ENCODE measurements at regions not wholly inside any gene's neighbourhood (a gene's known extent, or its start where the extent isn't known, plus 50 kb on each side); places are given as distances from the start of the nearest gene placed in this dataset.

DNA sequence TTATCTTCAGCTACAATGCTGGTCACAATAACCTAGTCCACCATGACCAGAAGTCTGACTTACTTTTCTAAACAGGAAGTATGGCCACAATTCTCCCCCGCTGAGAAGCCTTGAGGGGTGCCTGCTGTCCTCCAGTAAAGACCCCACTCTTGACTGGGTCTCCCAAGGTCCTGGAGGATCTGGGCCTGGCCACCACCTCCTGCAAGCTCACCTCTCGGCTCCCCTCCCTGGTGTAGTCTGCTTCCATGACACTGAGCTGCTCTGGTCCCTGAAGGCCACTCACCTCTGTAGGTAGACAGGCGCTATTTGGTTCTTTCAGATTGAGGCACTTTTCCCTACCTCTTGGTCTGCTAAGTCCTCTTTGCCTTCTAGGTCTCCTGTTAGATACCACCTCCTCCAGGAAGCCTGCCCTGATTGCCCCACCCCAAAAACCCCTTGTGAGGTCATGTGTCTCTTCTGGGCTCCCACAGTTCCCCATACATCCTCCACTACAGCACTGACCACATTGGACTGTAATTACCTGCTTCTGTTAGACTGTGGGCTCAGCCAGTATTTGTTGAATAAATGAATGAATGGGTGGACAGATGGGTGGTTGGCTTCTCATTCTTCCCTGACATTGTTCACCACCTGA lies 62.6 kb upstream of the IER5L start:
- DNase-seq (ENCODE audit: low read depth in 2 of 2), result no peak

DNA sequence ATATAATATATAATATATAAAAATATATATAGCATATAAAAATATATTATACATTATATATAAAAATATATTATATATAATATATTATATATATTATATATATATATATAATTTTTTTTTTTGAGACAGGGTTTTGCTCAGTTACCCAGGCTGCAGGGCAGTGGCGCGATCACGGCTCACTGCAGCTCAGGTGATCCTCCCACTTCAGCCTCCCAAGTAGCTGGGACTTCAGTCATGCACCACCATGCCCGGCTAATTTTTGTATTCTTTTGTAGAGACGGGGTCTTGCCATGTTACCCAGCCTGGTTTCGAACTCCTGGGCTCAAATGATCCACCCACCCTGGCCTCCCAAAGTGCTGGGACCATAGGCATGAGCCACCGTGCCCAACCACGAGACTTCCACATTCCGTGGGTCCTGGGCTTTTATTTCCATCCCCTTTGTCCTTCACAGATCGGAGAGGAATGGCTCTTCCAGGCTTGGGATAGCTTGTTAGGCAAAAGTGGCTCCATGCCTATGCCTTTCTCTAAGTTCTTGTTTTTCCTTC lies 62.0 kb upstream of the IER5L start:
- no peak for DNase-seq (ENCODE audit: low read depth in 2 of 2)

DNA sequence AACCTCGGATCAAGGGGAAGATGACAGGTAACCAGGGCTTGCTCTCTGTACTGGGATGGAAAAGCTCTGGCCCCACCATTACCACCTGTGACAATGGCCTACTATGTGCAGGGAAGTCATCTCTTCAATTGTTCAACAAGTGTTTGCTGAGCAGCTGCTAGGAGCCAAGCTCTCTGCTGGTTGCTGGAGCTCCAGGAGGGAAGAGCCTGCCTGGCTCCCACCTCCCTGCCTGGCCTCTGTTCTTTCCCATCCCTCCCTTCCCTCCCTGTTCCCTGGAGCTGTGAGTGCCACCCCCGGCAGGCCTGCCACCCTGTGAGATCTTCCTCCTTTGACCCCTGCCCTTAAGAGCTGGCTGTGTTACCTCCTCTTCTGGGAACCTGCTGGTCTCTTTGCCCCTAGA lies 59.7 kb upstream of the IER5L start:
- no peak for DNase-seq (ENCODE audit: low read depth in 2 of 2)

DNA sequence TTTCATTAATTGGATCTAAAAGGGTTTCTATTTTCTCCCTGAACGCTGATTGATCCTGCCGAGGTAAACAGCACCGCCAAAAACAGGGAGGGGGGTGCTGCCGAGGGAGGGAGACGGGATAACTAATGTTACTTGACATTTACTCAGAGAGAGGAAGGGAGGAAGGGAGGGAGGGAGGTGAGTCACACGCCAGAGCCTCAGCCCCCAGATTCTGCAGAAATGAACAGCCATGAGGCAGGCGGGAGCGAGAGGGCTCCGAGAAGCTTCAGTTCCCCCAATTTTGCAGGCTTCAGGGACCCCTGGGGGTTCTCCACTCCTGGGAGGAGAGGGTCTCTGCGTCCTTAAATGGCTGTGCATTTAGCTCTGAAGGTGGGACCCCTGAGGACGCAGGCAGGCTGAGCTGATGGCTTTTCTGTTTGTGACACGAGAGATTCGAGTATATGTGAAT lies 59.1 kb upstream of the IER5L start:
- peak; percentile 52 to 58 for DNase-seq (ENCODE audit: low read depth in 2 of 2)

DNA sequence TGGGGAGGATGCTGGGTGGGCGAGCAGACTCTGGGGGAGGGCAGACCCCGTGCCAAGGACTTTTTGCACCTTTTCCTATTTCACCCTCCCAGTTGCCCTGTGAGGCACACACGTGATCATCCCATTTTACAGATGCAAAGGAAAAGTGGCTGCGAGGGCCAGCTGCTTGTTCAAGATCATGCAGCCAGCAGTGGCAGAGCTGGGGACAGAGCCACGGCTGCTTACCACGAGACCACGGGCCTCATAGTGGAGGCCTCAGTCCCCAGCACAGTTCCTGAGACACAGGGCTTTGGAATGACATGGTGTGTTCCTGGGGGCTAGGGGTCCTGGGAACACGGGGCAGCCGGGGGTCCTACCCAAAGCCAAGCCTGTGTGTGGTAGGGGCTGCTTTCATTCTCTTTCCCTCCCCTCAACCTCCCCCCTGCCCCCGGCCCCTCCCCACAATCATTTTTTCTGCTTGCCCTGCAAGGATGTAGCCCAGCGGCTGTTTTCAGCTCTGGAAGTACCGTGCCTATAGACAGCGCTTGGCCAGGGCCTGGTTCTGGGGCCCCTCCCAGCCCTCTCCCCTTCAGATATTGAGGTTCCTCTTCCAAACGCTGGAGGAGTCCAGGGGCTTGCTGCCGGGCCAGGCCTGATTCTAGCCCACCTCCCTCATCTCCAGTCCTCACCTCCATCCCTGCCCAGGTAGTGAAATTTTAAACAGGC lies 58.5 kb upstream of the IER5L start:
- DNase-seq (ENCODE audit: low read depth in 2 of 2), result no peak

DNA sequence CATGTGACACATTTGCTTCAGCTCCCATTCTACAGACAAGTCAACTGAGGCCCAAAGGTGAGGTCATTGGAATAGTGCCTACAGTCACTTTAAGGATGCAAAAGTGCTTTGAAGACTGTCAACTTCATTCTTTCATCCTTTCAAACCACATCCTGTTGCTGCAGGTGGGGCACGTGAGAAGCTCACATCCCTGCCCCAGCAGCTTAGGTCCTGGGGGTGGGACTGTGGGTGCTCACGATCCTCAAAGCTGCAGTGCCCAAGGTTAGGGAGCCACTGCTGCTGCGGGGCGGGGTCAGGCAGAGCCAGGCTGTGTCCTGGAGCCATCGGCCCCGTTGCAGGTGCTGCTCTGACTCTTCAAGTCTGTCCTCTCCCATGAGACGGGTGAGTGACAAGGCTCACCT lies 57.9 kb upstream of the IER5L start:
- peak; percentile 36 to 46 for DNase-seq (ENCODE audit: low read depth in 2 of 2)

DNA sequence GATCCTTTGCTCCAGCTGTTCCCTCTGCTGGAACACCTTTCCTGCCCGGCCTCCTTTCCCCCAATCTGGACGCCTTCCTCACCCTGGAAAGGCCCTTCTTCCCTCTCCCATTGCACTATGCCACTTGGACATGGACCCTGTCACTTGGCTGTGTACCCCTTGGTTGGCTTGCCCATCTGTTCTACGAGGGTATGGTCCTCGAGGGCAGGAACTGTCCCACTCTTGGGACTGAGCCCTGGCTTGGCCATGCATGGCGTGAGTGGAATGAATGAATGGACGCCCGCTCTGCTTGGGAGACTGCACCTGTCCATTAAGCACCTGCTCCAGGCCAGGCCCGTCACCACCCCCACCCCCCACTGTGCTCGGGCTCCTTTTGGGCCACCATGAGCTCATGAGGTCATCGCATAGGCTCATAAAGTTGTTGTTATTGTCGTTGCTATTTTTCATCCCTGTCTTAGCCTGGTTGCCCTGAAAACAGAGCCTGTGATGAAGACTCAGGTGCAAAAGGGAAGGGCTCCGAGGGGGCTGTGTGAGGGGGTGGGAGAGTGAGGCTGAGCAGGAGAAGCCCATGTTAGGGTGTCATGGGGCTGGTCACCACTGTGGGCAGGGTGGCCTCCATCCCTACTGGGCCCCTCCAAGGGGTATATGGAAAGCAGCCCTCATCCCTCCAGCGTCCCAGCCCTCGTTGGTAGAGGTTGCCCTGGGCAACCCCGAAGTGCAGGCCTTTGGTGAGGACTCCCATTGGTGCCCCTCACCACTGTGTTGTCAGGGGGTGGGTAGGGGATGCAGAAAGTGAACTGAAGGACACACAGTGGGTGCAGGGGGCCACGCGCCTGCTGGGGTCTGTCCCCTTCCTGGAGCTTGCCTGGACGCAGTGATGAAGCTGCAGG lies 57.2 kb upstream of the IER5L start:
- DNase-seq (ENCODE audit: low read depth in 2 of 2), result no peak

DNA sequence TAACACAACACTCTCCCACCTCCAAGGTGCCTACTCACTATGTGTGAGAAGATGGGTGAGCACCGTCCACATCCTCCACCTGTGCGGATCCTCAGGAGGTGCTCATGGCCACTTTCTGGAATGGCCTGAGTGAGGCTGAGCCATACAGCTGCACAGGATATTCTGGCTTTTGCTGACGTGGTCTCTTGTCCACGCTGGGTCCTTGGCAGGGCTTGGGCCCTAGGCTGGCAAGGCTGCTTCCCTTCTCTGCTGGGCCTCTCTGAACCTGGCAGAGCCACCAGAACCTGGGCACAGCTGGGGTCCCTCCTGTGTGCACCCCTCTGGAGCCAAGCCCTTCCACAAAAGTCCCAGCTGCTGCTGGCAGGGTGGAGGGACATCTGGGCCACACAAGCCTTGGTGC lies 56.4 kb upstream of the IER5L start:
- no peak for DNase-seq (ENCODE audit: low read depth in 2 of 2)

DNA sequence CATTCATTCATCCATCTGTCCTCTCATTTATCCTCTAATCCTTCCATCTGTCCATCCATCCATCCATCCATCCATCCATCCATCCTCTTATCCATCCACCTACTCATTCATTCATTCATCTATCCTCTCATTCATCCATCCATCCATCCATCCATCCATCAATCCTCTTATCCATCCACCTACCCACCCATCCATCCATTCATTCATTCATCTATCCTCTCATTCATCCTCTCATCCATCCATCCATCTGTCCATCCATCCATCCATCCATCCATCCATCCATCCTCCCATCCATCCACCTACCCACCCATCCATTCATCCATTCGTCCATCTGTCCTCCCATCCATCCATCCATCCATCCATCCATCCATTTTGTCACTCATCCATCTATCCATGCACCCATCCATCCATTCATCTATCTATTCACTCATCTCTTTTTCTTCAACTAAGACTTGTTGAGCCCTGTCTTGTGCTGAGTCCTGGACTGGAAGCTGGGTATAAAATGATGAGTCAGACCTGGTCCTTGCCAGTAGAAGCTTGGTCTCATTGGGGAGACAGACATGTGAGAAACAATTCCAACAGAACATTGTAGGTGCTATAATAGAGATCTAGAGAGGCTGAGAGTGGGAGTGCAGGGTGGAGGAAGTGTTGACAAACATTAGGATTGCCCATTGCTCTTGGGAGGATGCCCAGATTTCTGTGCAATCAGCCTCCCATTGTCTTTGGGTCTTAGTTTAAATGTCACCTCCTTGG lies 55.0 kb upstream of the IER5L start:
- no peak for DNase-seq (ENCODE audit: low read depth in 2 of 2)

DNA sequence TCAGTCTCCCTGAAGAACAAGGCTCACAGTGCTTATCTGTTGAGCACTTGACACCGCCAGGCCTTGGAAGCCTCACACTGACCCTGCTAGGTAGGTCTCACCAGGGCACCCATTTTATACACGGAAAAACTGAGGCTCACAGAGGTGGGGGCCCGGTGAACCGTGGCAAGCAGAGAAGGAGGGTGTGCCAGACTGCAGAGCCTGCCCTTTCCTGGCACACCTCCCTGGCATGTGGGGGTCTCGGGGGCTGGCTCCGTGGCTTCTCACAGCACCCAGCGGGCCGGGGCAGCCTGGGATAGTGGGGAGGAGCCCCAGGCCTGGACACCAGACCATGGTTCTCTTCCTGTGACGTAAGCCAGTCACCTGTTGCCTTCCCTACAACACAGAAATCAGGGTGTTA lies 53.7 kb upstream of the IER5L start:
- no peak for DNase-seq (ENCODE audit: low read depth in 2 of 2)

DNA sequence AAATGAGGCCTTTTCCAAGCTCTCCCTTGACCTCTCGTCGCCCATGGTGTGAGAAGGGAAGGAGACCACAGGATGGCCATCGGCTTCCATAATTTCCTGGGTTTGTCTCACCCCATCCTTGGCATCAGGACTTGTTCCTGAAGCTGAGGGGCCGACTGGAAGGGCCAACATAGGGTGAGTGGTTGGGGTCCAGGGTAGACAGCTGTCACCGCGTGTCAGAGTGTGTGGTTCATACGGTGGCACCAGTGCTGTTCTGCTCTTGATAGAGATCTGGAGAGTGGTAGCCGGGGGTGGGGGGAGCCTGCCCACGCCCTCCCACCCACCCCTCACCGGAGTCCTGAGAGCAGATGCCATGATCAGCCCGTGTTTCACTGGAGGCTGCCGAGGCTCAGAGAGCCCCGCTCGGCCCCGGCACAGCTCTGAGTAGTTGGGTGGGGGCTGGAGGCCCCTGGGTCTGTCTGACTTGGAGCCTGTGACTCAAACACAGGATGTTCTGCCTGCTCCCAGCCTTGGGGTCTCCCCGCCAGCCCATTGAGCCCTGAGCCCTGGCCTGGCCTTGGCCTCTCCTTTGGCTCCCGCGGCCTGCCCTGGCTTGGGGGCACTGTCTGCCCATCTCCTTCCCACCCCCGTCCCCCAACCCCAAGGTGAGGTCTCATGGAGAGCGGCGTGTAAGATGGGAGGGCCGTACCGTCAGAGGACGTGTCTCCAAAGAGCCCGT lies 53.1 kb upstream of the IER5L start:
- DNase-seq (ENCODE audit: low read depth in 2 of 2), result no peak

DNA sequence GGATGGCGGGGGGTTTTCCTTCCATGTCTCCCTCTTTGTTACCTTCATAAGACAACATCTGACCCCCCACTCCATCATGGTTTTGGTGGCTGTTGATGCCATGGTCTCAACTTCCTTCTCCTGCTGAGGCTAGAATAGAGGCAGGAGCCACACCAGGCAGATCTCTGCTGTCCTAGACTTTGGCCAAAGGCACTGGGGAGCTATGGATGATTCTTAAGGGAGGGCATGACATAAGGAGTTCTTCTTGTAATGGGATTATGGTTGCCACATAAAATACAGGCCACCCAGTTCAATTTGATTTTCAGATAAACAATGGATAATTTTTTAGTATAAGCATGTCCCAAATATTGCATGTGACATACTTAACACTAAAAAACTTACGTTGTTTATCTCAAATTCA lies 52.2 kb upstream of the IER5L start:
- DNase-seq (ENCODE audit: low read depth in 2 of 2), result no peak

All from stimulated activated CD4-positive, alpha-beta T cell treated with anti-CD3 and anti-CD28 coated beads, Interleukin-15, amount 100 ng/mL, for 48 hours (primary cell).